Loucy (cell line): ENCODE measurements at regions not wholly inside any gene's neighbourhood (a gene's known extent, or its start where the extent isn't known, plus 50 kb on each side); places are given as distances from the start of the nearest gene placed in this dataset.

Experiments
- CTCF ChIP-seq: fragments of 200-600 bp; sonication (generic); conservative IDR thresholded peaks from 2 replicates; pipeline ENCODE4 v1.5.1; 2014; ENCODE audit warnings: mild to moderate bottlenecking, antibody characterized with exemption, low read length
- EZH2phosphoT487 ChIP-seq: fragments of 200-600 bp; IDR thresholded peaks from 2 replicates; pipeline ENCODE4 v1.6.1; 2018; ENCODE audit warnings: antibody characterized with exemption, mild to moderate bottlenecking, moderate library complexity, borderline replicate concordance

- TF ChIP-seq CTCF (no peak), EZH2phosphoT487 (no peak)
These were observed 181.9 kb upstream of the MYT1L start for GRCh38 chr2:2512931-2513330.
